ENCODE measurements at regions not wholly inside any gene's neighbourhood (a gene's known extent, or its start where the extent isn't known, plus 50 kb on each side); places are given as distances from the start of the nearest gene placed in this dataset.

DNA sequence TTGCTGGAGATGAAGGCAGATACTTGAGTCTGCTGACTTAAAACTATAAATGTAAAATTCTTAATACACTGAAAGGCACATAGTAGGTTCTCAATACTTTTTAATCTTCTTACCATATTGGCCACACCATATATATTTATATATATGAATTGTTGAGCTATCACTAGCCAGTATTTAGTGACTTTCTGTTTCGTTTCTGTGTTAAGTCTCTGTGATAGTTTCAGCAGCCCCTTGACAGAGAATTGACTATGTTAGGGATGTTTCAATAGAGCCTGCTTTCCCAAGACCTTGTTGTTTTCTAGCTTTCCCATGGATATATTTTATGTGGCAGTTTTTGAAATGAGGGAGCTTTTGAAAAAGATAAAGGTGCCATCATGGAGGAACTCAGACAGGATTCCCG lies 206.5 kb upstream of the GOT2 start:
- no peak for TF ChIP-seq MEF2D (tag; conservative IDR thresholded peaks at IDR 0.05; ENCODE audit: low read depth)
- no peak for TF ChIP-seq POLR2AphosphoS2 (IDR thresholded peaks at IDR 0.05; ENCODE audit: low read length)
- TF ChIP-seq RBBP5 (IDR thresholded peaks at IDR 0.05; ENCODE audit: borderline replicate concordance, insufficient read depth, low read length, poor library complexity, severe bottlenecking), result no peak
- TF ChIP-seq, protein P1, sequence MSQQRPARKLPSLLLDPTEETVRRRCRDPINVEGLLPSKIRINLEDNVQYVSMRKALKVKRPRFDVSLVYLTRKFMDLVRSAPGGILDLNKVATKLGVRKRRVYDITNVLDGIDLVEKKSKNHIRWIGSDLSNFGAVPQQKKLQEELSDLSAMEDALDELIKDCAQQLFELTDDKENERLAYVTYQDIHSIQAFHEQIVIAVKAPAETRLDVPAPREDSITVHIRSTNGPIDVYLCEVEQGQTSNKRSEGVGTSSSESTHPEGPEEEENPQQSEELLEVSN (IDR thresholded peaks at IDR 0.05; ENCODE audit: borderline replicate concordance in 1 of 2, extremely low read depth in 1 of 2, insufficient read depth in 1 of 2, insufficient read length in 1 of 2, low read depth in 1 of 2, low read length in 1 of 2, poor library complexity in 1 of 2, severe bottlenecking in 1 of 2), result no peak
- no peak for TF ChIP-seq NR2C1 (IDR thresholded peaks at IDR 0.05)
- TF ChIP-seq NR2C1 (tag; IDR thresholded peaks at IDR 0.05), result no peak
- no peak for TF ChIP-seq HNRNPUL1 (IDR thresholded peaks at IDR 0.05; ENCODE audit: low read length)
- no peak for TF ChIP-seq MTA1 (IDR thresholded peaks at IDR 0.05; ENCODE audit: borderline replicate concordance)
- TF ChIP-seq, protein P2, sequence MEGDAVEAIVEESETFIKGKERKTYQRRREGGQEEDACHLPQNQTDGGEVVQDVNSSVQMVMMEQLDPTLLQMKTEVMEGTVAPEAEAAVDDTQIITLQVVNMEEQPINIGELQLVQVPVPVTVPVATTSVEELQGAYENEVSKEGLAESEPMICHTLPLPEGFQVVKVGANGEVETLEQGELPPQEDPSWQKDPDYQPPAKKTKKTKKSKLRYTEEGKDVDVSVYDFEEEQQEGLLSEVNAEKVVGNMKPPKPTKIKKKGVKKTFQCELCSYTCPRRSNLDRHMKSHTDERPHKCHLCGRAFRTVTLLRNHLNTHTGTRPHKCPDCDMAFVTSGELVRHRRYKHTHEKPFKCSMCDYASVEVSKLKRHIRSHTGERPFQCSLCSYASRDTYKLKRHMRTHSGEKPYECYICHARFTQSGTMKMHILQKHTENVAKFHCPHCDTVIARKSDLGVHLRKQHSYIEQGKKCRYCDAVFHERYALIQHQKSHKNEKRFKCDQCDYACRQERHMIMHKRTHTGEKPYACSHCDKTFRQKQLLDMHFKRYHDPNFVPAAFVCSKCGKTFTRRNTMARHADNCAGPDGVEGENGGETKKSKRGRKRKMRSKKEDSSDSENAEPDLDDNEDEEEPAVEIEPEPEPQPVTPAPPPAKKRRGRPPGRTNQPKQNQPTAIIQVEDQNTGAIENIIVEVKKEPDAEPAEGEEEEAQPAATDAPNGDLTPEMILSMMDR (IDR thresholded peaks at IDR 0.05 in 2 of 3, conservative IDR thresholded peaks at IDR 0.05 in 1 of 3; ENCODE audit: insufficient read depth in 2 of 3, low read depth in 1 of 3, low read length in 3 of 3), result no peak
- TF ChIP-seq RAD21 (CRISPR knock-in tag; conservative IDR thresholded peaks at IDR 0.05 in 1 of 2, IDR thresholded peaks at IDR 0.05 in 1 of 2), result no peak
- no peak for TF ChIP-seq HMG20A (CRISPR knock-in tag; conservative IDR thresholded peaks at IDR 0.05)
- TF ChIP-seq ATF7 (IDR thresholded peaks at IDR 0.05), result no peak
- no peak for TF ChIP-seq TEAD4 (IDR thresholded peaks at IDR 0.05; ENCODE audit: low read length)
- no peak for TF ChIP-seq TEAD4 (CRISPR knock-in tag; IDR thresholded peaks at IDR 0.05; ENCODE audit: borderline replicate concordance)
